ENCODE measurements at regions not wholly inside any gene's neighbourhood (a gene's known extent, or its start where the extent isn't known, plus 50 kb on each side); places are given as distances from the start of the nearest gene placed in this dataset.

- FAIRE-seq (no peak), DNase-seq (ENCODE audit: low spot score) (no peak)
These were observed 2287.7 kb downstream of the TP53TG3F start for GRCh38 chr16:35746963-35747657.

- FAIRE-seq: no peak
- no peak for DNase-seq (ENCODE audit: low spot score)
These were observed 2288.4 kb downstream of the TP53TG3F start for GRCh38 chr16:35747658-35748455.

DNA sequence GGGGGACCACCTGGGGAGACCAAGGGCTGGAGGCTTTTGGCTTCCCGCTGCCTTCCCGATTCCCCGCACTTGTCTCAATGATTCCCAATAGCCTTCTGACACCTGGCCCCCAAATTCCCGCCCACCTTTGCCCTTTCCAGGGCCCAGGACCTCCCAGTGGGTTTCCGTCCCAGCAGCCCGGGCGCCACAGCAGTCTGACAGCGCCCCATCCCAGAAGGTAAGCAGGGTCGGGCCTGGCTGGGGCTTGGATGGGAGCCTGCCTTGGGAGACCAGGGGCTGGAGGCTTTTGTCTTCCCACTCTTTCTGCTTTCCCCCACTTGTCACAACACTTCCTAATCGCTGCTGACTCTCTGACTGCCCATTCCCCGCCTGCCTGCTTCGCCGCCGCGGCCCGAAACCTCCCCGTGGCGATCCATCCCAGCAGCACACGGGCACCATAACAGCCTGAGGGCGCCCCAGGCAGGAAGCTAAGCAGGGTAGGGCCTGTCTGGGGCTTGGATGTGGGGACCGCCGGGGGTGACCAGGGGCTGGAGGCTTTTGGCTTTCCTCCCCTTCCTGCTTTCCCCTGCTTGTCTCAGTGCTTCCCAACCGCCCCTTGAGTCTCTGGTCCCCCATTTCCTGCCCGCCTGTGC lies 2289.3 kb downstream of the TP53TG3F start:
- DNase-seq (ENCODE audit: low spot score): no peak
- no peak for FAIRE-seq

GRCh38 chr16:35749253-35750141 lies 2290.1 kb downstream of the TP53TG3F start:
- FAIRE-seq (no peak), DNase-seq (ENCODE audit: low spot score) (no peak)

- no peak for FAIRE-seq
- no peak for DNase-seq (ENCODE audit: low spot score)
These were observed 2290.8 kb downstream of the TP53TG3F start for GRCh38 chr16:35750157-35750689.

DNA sequence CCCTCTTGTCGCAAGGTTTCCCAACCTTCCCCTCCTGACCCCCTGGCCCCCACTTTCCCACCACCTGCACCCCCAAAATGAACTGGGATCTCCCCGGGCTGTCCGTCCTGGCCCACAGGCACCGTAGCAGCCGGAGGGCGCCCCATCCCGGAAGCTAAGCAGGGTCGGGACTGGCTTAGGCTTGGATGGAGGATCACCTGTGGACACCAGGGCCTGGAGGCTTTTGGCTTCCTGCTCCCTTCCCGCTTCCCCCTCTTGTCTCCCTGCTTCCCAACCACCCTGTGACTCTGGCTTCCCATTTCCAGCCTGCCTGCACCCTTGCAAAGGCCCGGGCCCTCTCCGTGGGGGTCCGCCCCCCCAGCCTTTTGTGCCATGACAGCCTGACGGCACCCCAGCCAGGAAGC lies 2291.3 kb downstream of the TP53TG3F start:
- DNase-seq (ENCODE audit: low spot score) (no peak), FAIRE-seq (no peak)

DNA sequence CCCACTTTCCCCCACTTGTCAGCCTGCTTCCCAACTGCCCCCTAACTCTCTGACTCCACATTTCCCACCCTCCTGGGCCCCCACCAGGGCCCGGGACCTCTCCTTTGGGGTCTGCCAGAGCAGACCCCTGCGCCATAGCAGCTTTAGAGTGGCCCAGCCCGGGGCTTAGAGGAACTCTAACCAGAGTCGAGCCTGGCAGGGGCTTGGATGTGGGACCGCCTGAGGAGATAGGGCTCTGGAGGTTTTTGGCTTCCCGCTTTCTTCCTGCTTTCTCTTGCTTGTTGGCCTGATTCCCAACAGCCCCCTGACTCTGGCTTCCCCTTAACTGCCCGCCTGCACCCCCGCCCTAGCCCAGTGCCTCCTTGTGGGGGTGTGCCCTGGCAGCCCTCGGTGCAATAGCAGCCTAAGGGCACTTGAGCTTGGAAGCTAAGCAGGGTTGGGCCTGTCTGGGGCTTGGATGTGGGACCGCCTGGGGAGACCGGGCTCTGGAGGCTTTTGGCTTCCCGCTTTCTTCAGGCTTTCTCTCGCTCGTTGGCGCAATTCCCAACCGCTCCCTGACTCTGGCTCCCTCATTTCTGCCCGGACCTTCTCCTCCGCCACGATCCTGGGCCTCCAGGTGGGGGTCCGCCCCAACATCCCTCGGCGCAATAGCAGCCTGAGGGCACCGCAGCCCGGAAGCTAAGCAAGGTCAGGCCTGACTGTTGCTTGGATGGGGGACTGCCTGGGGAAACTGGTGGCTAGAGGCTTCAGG lies 2292.0 kb downstream of the TP53TG3F start:
- FAIRE-seq (no peak), DNase-seq (ENCODE audit: low spot score) (no peak)

GRCh38 chr16:35752012-35752772 lies 2292.8 kb downstream of the TP53TG3F start:
- DNase-seq (ENCODE audit: low spot score) (no peak), FAIRE-seq (no peak)

DNA sequence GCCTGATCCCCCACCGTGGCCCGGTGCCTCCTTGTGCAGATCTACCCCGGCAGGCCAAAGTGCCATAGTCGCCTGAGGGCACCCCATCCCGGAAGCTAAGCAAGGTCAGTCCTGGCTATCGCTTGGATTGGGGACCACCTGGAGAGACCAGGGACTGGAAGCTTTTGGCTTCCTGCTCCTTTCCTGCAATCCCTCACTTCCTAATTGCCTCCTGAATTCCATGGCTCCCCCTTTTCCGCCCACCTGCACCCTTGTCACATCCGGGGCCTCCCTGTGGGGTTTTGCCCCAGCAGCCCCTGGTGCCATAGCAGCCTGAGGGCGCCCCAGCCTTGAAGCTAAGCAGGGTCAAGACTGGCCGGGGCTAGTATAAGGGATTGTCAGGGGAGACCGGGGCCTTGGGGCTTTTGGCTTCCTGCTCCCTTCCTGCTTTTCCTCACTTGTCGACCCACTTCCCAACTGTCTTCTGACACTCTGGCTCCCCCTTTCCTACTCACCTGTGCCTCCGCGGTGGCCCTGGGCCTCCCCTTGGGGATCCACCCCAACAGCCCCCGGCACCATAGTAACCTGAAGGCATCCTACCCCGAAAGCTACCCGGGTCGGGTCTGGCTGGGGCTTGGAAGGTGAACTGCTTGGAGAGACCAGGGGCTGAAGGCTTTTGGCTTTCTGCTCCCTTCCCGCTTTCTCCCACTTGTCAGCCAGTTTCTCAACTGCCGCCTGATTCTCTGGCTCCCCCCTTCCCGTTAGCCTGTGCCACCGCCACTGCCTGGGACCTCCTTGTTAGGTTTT lies 2293.6 kb downstream of the TP53TG3F start:
- no peak for DNase-seq (ENCODE audit: low spot score)
- no peak for FAIRE-seq

- no peak for DNase-seq (ENCODE audit: low spot score)
- no peak for FAIRE-seq
These were observed 2294.4 kb downstream of the TP53TG3F start for GRCh38 chr16:35753559-35754390.

- FAIRE-seq (no peak), DNase-seq (ENCODE audit: low spot score) (no peak)
These were observed 2295.3 kb downstream of the TP53TG3F start for GRCh38 chr16:35754391-35755369.

- FAIRE-seq (no peak), DNase-seq (ENCODE audit: low spot score) (no peak)
These were observed 2329.0 kb downstream of the TP53TG3F start for GRCh38 chr16:35788381-35788780.

DNA sequence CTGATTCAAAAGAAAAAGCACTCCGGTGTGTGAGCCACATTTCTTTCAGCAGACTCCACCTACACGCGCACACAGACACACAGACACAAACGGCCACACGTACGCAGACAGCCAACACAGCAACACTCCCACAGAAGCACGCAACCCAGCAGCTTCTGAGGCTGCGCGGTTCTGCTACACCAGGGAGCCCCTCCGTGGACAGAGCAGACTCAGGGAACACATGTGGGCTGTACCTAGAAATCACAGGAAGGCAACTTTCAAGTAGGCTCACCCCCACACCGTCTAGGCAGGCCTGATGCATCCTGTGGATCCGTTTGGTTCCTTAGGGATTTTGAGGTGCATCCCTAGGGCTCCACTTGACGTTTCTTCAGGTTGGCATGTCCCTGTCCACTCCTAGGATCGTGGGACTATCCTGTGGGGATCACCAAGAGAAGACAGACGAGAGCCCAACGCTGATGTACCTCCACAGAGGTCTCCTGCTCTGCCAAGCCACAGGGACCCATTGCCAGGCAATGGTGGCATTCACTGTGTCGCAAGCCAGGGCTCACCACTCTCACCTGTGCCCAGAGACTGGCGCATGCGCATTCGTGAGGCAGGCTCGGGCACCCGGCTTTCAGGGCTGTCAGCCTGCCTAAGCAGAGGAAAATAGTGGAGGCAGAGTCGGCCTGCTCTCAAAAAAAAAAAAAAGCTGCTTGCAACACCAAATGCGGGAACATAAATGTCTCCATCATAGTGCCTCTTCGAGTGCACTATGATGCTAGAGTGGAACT lies 2333.3 kb downstream of the TP53TG3F start:
- FAIRE-seq (no peak), DNase-seq (ENCODE audit: low spot score) (no peak)

GRCh38 chr16:35793601-35794000 lies 2334.2 kb downstream of the TP53TG3F start:
- no peak for FAIRE-seq
- no peak for DNase-seq (ENCODE audit: low spot score)

DNA sequence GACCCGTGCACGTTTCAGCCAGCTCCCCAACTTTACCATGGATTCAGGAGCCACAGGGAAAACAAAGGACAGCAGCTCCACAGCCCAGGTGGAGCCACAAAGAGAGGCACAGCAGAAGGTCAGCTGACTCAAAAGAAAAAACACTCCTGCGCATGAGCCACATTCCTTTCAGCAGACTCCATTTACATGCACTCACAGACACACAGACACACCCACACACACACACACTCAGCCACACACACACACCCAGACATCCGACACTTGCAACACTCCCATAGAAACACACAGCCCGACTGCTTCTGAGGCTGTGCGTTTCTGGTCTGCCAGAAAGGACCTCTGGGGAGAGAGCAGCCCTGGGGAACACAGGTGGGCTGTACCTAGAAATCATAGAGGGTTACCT lies 2335.5 kb downstream of the TP53TG3F start:
- FAIRE-seq (no peak), DNase-seq (ENCODE audit: low spot score) (no peak)

Data from RCC 7860 (cell line).